ENCODE measurements at regions not wholly inside any gene's neighbourhood (a gene's known extent, or its start where the extent isn't known, plus 50 kb on each side); places are given as distances from the start of the nearest gene placed in this dataset.
"Not testable (repeated sequence)": the region's sequence is repeated elsewhere in the genome, so short reads cannot be mapped to it uniquely, and the experiment has no call there.

- DNase-seq (ENCODE audit: low read depth), result no peak
These were observed 819.5 kb upstream of the EPHA7 start for GRCh38 chr6:94238868-94239267.

GRCh38 chr6:94227741-94228140, 808.4 kb upstream of the EPHA7 start:
- DNase-seq (ENCODE audit: low read depth), result no peak

GRCh38 chr6:94217836-94218235, 798.5 kb upstream of the EPHA7 start:
- DNase-seq (ENCODE audit: low read depth), result no peak

GRCh38 chr6:94215552-94215951, 796.2 kb upstream of the EPHA7 start:
- no peak for DNase-seq (ENCODE audit: low read depth)

- no peak for DNase-seq (ENCODE audit: low read depth)
These were observed 793.9 kb upstream of the EPHA7 start for GRCh38 chr6:94213226-94213625.

DNA sequence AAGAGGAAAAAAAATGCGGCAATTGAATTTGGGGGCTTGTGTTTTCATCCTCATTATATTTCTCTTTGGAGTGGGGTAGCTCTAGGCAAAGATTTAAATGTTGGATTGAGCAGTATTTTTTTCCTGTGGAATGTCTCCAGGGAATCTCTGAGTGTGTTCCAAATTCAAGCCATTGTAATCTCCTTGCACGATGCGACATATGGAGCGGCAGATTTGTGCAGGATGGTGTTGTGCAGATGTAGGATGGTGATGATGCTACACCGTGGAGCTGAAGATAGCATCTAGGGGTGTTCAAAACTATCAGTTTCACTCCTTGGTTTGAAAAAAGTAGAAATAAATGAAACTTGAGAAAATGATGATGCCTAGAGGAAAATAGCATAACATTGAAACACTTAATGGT, 777.5 kb upstream of the EPHA7 start:
- no peak for DNase-seq (ENCODE audit: low read depth)

DNA sequence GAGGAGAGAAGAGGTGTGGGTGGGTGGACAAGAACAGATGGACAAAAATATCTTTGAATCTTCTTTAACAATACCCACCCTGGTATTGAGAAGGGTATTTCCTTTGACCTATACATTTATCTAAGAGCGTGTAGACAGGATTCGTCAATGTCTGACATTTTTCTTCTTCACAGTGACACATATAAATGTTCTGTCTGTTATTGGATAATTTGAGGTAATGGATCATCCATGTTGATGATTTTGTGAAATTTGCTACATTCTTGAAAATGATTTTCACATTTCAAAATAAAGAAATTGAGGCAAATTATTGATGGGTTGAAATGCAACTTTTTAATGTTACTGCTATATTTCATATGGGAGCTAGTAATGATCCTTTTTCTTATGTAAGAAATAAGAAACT, 770.7 kb upstream of the EPHA7 start:
- DNase-seq (ENCODE audit: low read depth), result no peak

DNA sequence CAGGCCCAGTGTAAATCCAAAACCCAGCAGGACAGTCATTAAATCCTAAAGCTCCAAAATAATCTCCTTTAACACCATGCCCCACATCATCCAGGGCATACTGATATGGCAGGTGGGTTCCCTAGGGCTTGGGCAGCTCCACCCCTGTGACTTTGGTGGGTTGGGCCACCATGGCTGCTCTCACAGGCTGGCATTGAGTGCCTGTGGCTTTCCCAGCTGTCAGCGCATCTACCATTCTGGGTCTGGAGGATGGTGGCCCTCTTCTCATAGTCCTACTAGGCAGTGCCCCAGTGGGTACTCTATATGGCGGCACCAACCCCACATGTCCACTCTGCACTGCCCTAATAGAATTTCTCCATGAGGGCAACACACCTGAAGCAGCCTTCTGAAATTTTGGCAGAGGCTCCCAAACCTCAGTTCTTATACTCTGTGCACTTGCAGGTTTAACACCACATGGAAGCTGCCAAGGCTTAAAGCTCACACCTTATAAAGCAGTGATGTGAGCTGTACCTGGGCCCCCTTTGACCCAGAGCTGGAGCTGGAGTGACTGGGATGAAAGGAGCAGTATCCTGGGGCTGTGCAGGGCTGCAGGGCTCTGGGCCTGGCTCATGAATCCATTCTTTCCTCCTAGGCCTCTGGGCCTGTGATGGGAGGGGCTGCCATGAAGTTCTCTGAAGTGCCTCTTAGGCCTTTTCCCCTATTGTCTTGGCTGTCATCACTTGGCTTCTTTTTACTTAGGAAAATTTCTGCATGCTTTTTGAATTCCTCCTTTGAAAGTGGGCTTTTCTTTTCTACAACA, 765.5 kb upstream of the EPHA7 start:
- no peak for DNase-seq (ENCODE audit: low read depth)

GRCh38 chr6:94177429-94177828, 758.1 kb upstream of the EPHA7 start:
- DNase-seq (ENCODE audit: low read depth), result no peak

DNA sequence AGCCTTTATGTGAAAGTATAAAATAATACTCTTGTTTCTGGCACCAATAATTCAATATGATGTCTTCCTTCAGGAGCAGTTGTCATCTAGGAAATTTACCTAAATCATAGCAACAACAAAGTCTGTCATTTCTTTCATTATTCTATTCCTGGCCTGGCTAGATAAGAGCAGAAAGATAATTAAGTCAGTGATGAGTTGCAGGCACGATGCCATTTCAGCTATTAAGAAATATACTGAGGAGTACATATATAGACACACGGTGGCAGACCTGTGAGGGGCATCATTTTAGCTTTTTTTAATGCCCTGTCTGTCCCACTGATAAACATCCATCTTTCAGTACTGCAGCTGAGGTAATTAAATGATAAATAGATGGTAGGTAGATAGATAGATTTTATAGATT, 756.1 kb upstream of the EPHA7 start:
- DNase-seq (ENCODE audit: low read depth), result no peak

- DNase-seq (ENCODE audit: low read depth), result no peak
These were observed 744.5 kb upstream of the EPHA7 start for GRCh38 chr6:94163877-94164276.

GRCh38 chr6:94150886-94151285, 731.5 kb upstream of the EPHA7 start:
- no peak for DNase-seq (ENCODE audit: low read depth)

GRCh38 chr6:94144807-94145206, 725.4 kb upstream of the EPHA7 start:
- DNase-seq (ENCODE audit: low read depth), result no peak

DNA sequence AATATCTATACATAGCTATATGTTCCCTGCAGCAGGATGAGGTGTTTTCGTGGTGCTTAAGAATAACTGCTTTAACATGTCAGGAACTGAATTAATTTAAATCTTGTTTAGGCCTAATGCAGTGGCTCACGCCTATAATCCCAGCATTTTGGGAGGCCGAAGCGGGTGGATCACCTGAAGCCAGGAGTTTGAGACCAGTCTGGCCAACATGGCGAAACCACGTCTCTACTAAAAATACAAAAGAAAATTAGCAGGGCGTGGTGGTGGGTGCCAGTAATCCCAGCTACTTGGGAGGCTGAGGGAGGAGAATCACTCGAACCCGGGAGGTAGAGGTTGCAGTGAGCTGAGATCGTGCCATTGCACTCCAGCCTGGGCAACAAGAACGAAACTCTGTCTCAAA, 717.8 kb upstream of the EPHA7 start:
- not testable (repeated sequence) for DNase-seq (ENCODE audit: low read depth)

DNA sequence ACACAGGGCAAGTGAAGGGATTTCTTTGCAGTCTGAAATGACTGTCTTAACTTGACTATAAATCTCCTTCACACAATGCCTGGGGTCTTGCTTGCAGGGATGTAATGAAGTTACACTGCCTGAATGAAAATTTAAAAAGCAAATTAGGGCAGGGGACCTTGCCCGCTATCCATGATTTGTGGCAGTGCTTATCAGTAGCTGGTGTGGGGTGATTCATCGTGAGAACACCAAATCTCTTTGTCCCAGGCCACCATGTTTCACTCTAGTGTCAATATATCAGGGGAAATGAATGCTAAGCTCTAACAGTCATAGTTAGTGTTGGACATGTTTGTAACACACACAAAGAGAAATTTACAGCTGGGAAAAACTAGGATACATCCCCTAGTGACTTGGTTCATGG, 713.7 kb upstream of the EPHA7 start:
- no peak for DNase-seq (ENCODE audit: low read depth)

DNA sequence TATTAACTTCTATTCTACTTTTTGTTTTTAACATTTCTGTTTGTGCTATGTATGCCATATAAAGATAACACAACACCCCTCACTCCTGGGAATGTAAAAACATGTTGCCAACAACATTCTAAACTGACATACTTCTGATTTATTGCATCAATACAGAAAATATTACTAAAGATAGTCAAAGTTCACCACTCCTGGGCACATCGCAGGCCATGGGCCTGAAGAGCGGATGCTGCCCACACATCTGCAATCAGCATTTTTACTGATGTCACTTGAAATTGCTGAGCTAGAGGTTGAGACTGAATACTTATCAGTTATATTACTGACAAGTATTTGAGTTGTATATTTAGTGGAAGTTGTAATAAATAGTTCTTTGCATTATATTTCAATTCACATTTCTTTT, 711.9 kb upstream of the EPHA7 start:
- DNase-seq (ENCODE audit: low read depth), result no peak

GRCh38 chr6:94130478-94130877, 711.1 kb upstream of the EPHA7 start:
- DNase-seq (ENCODE audit: low read depth), result peak; percentile 28

- no peak for DNase-seq (ENCODE audit: low read depth)
These were observed 710.6 kb upstream of the EPHA7 start for GRCh38 chr6:94129926-94130325.

DNA sequence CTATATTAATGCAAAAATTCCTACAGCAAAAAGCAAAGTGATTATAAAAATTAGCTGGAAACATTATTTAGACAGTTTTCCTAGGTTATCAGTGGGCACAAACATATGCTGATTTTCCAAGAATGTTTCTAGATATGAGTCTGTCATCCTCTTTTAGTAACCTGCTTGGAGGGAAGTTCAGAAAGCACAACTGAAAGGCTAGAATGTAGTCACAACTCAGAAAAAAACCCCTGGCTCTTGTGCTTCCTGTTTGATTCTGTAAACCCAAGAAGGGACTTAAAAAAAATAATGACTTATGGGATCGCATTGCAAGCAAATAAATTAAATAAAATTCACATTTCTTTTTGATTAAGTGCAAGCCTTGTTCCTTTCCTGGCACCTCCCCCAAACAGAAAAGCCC, 708.4 kb upstream of the EPHA7 start:
- DNase-seq (ENCODE audit: low read depth), result no peak

GRCh38 chr6:94124333-94124732, 705.0 kb upstream of the EPHA7 start:
- DNase-seq (ENCODE audit: low read depth), result no peak

DNA sequence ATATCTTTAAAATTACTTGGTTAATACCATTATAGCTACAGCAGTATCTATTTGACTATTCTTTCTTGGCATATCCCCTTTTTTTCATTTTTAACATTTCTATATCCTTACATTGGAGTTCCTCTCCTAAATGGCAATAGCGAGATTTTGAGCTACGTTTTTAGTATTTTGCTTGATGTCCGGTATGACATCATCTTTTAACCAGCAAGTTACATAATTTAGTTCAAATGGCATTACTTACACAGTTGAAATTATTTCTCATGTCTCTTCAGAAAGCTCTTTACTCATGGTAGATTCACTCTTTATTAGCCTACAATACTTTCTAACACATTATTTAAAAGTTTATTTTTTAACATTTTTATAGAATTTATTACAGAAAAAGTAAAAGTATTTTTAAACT, 701.7 kb upstream of the EPHA7 start:
- DNase-seq (ENCODE audit: low read depth), result no peak

GRCh38 chr6:94099072-94099471, 679.7 kb upstream of the EPHA7 start:
- no peak for DNase-seq (ENCODE audit: low read depth)

DNA sequence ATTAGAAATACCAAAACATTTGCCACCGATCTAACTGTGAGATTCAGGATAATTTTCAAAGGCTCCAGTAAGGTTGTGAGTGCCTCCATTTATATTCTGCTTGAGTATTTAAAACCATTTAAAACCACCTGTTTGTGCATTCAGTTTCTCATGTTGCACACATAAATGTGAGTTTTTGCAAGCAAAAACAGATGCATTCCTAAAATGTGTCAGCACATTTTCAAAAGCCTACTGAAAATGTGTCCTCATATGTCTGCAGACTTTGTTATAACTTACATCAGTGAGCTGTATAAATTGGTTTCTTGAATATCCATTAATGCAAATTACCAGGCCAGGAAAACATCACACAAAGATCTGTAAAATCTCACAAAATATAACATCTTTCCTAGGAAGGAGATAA, 676.6 kb upstream of the EPHA7 start:
- no peak for DNase-seq (ENCODE audit: low read depth)

- no peak for DNase-seq (ENCODE audit: low read depth)
These were observed 670.6 kb upstream of the EPHA7 start for GRCh38 chr6:94089941-94090340.
